HG02938 (cell line): ENCODE measurements at regions not wholly inside any gene's neighbourhood (a gene's known extent, or its start where the extent isn't known, plus 50 kb on each side); places are given as distances from the start of the nearest gene placed in this dataset.

Experiments used
- ATAC-seq: cut with Tn5 transposase; IDR thresholded peaks from one replicate; pipeline ENCODE4 v1.9.1; 2021; ENCODE audit warnings: mild to moderate bottlenecking, moderate library complexity; ENCODE audit not compliant: unreplicated experiment

- no peak for ATAC-seq
Observed at GRCh38 chr9:129403779-129404620, 216.9 kb downstream of the C9orf50 start.

DNA sequence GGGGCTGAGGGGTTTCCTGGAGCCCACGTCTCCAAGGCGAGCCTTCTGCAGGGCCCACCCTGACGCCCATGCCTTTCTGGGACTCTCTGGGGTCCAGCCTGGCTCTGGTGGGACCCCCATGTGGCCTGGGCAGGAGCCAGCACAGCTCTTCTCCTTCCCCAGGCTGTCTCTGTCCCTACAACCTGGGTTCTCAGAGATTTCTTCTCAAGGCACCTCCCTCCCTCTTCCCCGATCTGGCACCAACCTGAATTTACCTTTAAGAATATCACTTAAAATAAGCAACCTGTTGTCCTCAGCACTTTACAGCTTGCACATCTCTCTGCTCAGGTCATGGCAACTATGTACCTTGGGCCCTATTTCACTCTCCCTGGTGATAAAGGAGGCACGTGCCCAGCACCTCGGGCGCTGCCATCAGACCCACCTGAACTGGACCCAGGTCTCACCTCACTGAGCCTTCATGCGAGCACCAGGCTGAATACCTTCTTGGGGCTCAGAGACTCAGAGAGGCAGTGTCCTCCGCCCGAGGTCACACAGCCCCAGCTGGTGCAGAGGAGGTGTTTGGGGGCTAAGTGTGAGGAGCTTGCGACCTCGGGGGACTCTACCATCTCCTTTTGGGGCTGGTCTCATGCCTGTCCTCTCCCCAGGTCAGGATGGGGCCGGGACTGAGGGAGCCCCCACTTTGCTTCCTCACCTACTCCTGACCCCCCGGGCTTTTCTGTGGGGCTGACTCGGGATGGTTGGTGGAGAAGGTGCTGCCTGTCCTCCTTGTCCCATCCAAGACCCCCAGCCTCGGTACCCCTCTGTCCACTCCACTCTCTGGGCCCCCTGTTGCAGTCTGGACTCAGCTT, 217.7 kb downstream of the C9orf50 start:
- ATAC-seq = no peak

GRCh38 chr9:129402371-129402739, 218.5 kb downstream of the C9orf50 start:
- ATAC-seq = no peak

- ATAC-seq = no peak
Observed at GRCh38 chr9:129401623-129402370, 219.1 kb downstream of the C9orf50 start.

- no peak for ATAC-seq
Observed at GRCh38 chr9:129400971-129401622, 219.8 kb downstream of the C9orf50 start.

DNA sequence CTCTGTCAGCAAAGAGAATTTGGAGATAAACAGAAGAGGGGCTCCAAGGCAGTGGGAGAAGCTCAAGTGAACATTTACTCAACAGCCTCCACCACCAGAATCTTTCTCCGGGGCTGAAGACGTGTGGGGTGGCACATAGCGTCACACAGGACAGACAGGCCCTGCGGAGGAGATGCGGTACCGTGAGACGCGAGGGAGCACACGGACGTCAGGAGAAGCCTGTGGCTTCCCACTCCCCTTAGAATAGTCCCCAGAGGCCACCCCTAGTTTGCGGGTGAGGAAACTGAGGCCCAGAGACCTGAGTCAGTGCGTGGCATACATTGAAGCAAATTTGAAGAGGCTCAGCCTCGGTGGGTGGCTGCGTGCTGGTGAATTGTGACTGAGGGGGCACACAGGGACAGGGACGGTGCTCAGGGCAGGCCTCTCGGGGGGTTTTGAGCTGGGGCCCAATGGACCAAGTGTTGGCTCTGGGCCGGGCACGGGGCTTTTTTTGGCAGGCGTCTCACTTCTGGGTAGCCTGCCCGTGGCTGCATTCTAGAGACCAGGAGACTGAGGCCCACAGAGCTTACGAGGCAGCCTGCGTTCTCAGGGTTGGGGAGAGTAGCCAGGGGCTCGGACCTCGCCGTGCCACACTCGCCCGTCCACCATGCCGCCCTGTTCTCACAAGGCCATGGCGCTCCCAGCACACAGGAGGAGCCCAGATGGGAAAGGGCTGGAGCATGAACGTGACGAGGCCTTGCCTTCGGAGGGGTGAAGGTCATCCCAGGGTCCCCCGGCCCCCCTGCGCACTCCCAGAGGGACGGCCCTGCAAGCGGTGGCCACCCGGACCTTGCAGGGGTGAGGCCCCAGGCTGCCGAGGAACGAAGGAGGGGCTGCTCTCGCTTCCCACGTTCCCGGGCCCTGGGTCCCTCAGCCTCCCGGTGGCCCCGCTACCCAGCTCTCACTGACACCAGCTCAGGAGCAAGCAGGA, 220.6 kb downstream of the C9orf50 start:
- ATAC-seq = no peak

- no peak for ATAC-seq
Observed at GRCh38 chr9:129399634-129399990, 221.3 kb downstream of the C9orf50 start.

DNA sequence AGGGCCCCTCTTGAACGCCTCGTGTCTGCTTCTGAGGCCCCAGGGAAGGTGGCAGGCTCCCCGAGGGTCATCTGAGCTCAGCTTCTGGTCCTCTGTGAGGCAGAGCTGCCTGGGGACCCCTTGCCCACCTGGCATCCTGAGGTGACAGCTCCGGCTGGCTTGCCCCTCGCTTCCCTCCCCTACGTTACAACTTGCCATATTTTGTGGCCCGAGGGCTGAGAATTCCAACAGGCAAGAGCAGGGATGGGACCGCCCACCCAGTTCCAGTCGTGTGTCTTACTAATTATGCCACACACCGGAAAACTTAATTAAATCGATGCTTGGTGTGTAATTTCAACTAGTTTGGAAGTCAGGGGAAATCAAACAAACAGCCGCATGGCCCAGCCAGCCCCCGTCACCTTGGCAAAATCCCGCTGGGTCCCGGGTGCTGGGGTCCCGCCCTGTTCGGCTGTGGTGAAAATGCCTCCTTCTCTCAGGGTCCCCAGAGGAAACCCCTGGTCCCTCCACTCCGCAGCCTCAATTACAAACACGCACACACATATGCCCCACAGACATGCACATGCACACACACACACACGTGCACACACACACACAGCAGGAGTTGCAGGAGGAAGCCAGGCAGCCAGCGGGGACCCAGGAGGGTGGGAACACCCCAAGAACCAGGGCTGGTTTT, 221.0 kb upstream of the IER5L start:
- ATAC-seq = no peak

GRCh38 chr9:129398101-129398960, 220.3 kb upstream of the IER5L start:
- no peak for ATAC-seq

DNA sequence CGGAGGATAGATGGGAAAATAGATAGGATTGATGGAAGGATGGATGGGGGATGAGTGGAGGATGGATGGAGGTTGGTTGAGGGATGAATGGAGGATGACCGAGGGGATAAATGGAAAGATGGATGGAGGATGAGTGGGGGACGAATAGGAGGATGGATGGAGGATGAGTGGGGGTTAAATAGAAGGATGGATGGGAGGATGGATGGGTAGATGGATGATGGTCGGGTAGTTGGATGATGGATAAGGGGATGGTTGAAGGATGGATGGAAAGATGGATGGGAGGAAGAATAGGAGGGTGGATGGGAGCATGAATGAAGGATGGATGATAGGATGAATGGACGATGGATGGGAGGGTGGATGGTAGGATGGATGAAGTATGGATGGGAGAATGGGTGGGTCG, 219.3 kb upstream of the IER5L start:
- no peak for ATAC-seq

- ATAC-seq = no peak
Observed at GRCh38 chr9:129396365-129396708, 218.3 kb upstream of the IER5L start.

DNA sequence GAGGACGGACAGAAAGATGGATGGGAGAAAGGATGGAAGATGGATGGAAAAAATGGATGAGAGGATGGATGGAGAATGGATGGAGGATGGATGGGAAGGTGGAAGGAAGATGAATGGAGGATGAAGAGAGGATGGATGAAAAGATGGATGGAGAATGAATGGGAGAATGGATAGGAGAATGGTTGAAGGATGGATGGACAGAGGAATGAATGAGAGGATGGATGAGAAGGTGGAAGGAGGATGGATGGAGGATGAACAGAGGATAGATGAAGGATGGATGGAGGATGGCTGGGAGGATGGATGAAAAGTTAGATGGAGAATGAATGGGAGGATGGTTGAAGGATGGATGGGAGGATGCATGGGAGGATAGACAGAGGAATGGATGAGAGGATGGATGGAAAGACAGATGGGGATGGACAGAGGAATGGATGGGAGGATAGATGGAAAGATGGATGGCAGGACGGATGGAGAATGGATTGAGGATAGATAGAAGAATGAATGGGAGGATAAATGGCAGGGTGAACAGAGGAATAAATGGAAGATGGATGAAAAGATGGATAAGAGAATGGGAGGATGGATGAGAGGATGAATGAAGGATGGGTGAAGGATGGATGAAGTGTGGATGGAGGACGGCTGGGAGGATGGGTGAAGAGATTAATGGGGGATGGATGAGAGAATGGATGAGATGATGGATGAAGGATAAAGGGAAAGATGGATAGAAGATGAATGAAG, 217.7 kb upstream of the IER5L start:
- ATAC-seq = no peak

- ATAC-seq = no peak
Observed at GRCh38 chr9:129394886-129395279, 216.8 kb upstream of the IER5L start.

DNA sequence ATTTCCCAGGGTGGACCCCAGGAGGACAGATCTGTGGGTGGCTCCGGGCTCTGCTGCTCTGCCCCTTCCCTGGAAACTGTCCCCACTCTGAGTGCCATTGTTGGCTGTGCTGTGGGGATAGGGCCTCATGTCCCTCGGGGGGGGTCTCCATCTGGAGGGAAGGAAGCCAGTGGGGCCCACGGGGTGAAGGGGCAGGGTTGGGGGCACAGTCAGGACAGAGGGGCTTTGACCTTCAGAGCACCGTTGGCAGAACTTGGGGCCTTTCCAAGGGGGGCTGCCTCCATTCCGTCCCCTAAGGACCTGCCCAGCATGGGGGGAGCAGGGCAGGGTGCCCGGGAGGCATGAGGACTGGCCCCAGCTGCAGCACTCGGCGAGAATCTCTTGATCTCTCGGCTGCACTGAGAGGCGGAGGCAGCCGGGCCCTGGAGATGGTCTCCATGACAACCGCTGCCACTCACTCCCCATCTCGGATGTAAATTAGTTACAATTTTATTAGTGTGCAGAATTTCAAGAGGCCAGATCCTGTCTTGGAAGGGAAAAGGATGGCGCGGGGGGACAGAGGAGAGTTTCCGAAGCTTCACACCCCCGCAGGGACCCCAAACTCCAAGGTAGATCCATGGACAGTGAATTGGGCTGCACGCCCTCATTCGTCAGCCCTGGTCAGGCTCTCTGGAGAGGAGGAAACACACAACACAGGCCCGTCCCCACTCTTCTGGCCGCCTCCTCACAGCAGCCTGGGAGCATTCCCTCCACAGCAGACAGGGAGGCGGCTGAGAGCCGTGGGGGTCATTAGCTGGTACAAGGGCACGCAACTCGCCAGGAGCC, 216.2 kb upstream of the IER5L start:
- ATAC-seq = no peak

DNA sequence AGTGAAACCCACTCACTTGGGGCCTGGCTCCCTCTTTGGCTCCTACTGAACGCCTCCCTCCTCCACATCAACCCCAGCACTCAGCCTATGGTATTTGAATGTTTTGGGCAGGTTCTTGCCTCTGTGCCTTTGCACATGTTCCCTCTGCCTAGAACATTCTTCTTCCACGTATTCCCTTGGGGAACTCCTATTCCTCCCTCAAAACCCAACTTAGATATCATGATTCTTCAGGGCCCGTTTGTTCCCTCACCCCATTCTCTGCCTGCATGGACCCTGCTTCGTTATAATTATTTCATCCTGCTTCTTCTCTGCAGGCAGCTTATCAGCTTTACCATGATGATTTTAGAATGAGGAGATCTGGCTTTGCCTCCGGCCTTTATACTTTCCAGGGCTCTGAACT, 215.0 kb upstream of the IER5L start:
- no peak for ATAC-seq

GRCh38 chr9:129392093-129392541, 214.1 kb upstream of the IER5L start:
- no peak for ATAC-seq

GRCh38 chr9:129391221-129391661, 213.2 kb upstream of the IER5L start:
- no peak for ATAC-seq
